ENCODE measurements at regions not wholly inside any gene's neighbourhood (a gene's known extent, or its start where the extent isn't known, plus 50 kb on each side); places are given as distances from the start of the nearest gene placed in this dataset.

GRCh38 chr12:91954326-91954725, 191.3 kb downstream of the BTG1 start:
- H3K27ac ChIP-seq (ENCODE audit: low read length), result no peak overlapping the region
- H3K9me3 ChIP-seq (ENCODE audit: insufficient read depth, low read depth, low read length), result no peaks in the 10 kb centered on the region
- H3K4me3 ChIP-seq (ENCODE audit: low read length), result no peak overlapping the region
- no peaks in the 10 kb centered on the region for H3K36me3 ChIP-seq (ENCODE audit: insufficient read depth, low read depth, low read length)
- H3K27me3 ChIP-seq (ENCODE audit: insufficient read depth, low read length), result no peaks in the 10 kb centered on the region
- H3K9ac ChIP-seq (ENCODE audit: low read depth, low read length), result no peak overlapping the region
- no peaks in the 10 kb centered on the region for H3K4me1 ChIP-seq (ENCODE audit: insufficient read depth, low read length)

DNA sequence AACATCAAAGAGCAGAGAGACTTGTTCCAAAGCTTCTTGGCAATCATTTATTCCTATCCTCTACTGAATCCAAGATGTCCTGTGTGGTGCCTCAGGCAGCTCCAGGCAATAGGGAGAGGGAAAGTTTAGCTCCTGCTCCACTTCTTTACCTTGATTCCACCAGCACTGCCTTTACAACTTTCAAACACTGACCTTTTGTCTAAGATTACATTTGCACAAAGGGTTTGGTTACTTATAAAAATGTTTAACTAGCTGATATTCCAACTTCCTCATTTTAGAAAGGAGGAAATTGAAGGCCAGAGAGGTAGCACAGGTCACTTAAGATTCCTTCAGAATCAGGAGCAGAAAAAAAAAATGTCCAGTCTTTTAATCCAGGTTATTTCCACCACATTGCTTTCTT, 192.7 kb downstream of the BTG1 start:
- H3K27me3 ChIP-seq (ENCODE audit: insufficient read depth, low read length), result no peaks in the 10 kb centered on the region
- no peak overlapping the region for H3K4me3 ChIP-seq (ENCODE audit: low read length)
- no peaks in the 10 kb centered on the region for H3K9me3 ChIP-seq (ENCODE audit: insufficient read depth, low read depth, low read length)
- no peaks in the 10 kb centered on the region for H3K4me1 ChIP-seq (ENCODE audit: insufficient read depth, low read length)
- no peaks in the 10 kb centered on the region for H3K36me3 ChIP-seq (ENCODE audit: insufficient read depth, low read depth, low read length)
- H3K9ac ChIP-seq (ENCODE audit: low read depth, low read length), result no peak overlapping the region
- no peak overlapping the region for H3K27ac ChIP-seq (ENCODE audit: low read length)

DNA sequence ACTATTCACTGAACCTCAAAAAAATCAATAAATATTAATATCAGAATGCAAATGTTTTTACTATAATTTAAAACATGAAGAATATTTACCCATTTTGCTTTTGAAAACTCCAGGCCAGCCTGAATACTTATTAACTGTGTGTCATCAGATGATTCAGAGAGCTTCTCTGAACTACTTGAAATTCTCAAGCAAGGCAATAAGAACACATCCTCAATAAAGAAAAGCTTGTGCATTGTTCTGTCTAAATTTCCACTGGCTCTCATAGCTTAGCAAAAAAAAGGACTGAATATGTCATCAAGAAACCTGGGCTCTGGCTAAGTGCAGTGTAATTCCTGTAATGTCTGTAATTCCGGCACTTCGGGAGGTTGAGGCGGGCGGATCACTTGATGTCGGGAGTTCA, 194.1 kb downstream of the BTG1 start:
- Histone ChIP-seq H3K4me3 (ENCODE audit: low read length) (no peak overlapping the region), H3K36me3 (ENCODE audit: insufficient read depth, low read depth, low read length) (no peaks in the 10 kb centered on the region), H3K27ac (ENCODE audit: low read length) (no peak overlapping the region)

DNA sequence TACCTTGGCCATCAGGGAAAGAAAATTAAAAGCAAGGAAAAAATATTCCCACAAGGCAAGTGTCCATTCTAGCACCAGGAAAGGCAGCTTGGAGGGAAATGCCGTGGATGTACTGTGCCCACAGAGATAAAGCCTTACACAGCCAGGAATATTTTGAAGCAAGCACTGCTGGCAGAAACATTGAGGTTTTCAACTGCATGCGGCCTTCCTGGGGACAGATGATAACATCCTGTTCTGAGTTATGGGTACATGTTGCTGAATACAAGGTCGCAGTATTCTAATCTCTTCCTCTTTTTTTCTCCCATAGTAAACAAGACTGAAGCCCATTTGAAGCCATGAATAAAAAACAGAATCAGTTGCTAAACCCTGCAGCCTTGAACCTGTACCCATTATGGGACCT, 197.1 kb downstream of the BTG1 start:
- Histone ChIP-seq H3K36me3 (ENCODE audit: insufficient read depth, low read depth, low read length) (no peaks in the 10 kb centered on the region), H3K9me3 (ENCODE audit: insufficient read depth, low read depth, low read length) (no peaks in the 10 kb centered on the region), H3K9ac (ENCODE audit: low read depth, low read length) (no peak overlapping the region), H3K4me1 (ENCODE audit: insufficient read depth, low read length) (no peaks in the 10 kb centered on the region), H3K27me3 (ENCODE audit: insufficient read depth, low read length) (no peaks in the 10 kb centered on the region), H3K4me3 (ENCODE audit: low read length) (no peak overlapping the region), H3K27ac (ENCODE audit: low read length) (no peak overlapping the region)

More for the DNA sequence above, 194.1 kb downstream of the BTG1 start:
- Histone ChIP-seq H3K9me3 (ENCODE audit: insufficient read depth, low read depth, low read length) (no peaks in the 10 kb centered on the region), H3K4me1 (ENCODE audit: insufficient read depth, low read length) (no peaks in the 10 kb centered on the region), H3K27me3 (ENCODE audit: insufficient read depth, low read length) (no peaks in the 10 kb centered on the region), H3K9ac (ENCODE audit: low read depth, low read length) (no peak overlapping the region)

DNA sequence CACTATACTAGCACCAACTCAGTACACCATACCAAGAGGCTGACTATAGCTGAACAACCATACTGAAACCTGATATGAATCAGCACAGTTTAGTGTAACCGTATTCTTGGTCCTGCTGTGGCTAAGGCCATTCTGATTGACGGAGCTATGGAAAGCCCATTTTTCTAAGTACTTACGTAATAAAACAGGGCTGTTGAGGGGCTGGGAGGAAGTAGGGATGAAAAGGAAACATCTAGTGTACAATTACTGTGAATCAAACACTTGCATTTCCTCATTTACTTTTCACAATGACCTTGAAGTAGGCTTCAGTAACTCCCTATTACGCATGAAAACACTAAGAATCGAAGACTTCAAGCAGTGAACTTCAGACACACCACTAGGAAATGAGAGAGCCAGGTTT, 198.2 kb downstream of the BTG1 start:
- Histone ChIP-seq H3K27me3 (ENCODE audit: insufficient read depth, low read length) (no peaks in the 10 kb centered on the region), H3K36me3 (ENCODE audit: insufficient read depth, low read depth, low read length) (no peaks in the 10 kb centered on the region), H3K9ac (ENCODE audit: low read depth, low read length) (no peak overlapping the region), H3K27ac (ENCODE audit: low read length) (no peak overlapping the region), H3K9me3 (ENCODE audit: insufficient read depth, low read depth, low read length) (no peaks in the 10 kb centered on the region), H3K4me3 (ENCODE audit: low read length) (no peak overlapping the region), H3K4me1 (ENCODE audit: insufficient read depth, low read length) (no peaks in the 10 kb centered on the region)

GRCh38 chr12:91944637-91945036, 201.0 kb downstream of the BTG1 start:
- Histone ChIP-seq H3K27ac (ENCODE audit: low read length) (no peak overlapping the region), H3K9me3 (ENCODE audit: insufficient read depth, low read depth, low read length) (no peaks in the 10 kb centered on the region; the same call in 1 of the 2 replicates), H3K4me3 (ENCODE audit: low read length) (no peak overlapping the region)

DNA sequence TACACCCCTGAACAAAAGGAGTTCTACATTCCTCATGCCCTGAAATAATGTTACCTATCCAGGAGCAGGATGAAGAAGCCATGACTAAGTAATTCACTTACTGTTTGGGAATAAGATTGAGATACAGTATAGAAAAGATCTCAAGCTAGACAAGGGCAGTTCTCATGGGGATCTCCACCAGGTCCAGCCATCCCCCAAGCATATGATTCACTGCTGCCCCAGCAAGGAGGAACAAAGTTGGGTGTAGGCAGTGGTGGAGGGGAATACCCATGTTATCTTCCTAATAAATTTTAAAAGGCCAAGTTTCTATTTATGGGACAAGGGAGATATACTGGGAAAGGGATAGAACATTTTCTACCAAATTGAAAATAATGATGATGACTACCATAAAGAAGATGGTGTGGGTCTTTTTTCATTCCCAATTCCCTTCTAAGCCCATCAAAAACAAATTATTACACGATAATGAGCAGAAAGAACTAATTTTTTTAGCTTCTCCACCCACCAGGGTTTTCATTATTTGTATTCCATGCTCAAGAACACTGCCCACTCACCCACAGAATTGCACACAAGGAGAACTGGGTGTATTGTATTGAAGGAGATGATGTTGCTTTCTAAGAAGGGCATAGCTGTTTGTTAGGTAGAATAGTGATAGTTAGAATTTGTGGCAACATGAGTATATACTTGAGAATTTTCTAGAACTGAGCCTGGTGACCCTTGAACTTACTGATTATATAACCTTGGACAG, 204.6 kb downstream of the BTG1 start:
- H3K4me3 ChIP-seq (ENCODE audit: low read length), result no peak overlapping the region
- H3K9ac ChIP-seq (ENCODE audit: low read depth, low read length), result no peak overlapping the region
- H3K9me3 ChIP-seq (ENCODE audit: insufficient read depth, low read depth, low read length), result no peaks in the 10 kb centered on the region; the same call in 1 of the 2 replicates
- H3K27me3 ChIP-seq (ENCODE audit: insufficient read depth, low read length), result no peaks in the 10 kb centered on the region
- no peaks in the 10 kb centered on the region for H3K4me1 ChIP-seq (ENCODE audit: insufficient read depth, low read length)
- no peaks in the 10 kb centered on the region for H3K36me3 ChIP-seq (ENCODE audit: insufficient read depth, low read depth, low read length)
- no peak overlapping the region for H3K27ac ChIP-seq (ENCODE audit: low read length)

More at GRCh38 chr12:91944637-91945036, 201.0 kb downstream of the BTG1 start:
- Histone ChIP-seq H3K9ac (ENCODE audit: low read depth, low read length) (no peak overlapping the region), H3K36me3 (ENCODE audit: insufficient read depth, low read depth, low read length) (no peaks in the 10 kb centered on the region), H3K4me1 (ENCODE audit: insufficient read depth, low read length) (no peaks in the 10 kb centered on the region), H3K27me3 (ENCODE audit: insufficient read depth, low read length) (no peaks in the 10 kb centered on the region)

GRCh38 chr12:91940322-91940721, 205.3 kb downstream of the BTG1 start:
- Histone ChIP-seq H3K9me3 (ENCODE audit: insufficient read depth, low read depth, low read length) (no peaks in the 10 kb centered on the region; the same call in 1 of the 2 replicates), H3K27me3 (ENCODE audit: insufficient read depth, low read length) (no peaks in the 10 kb centered on the region), H3K4me1 (ENCODE audit: insufficient read depth, low read length) (no peaks in the 10 kb centered on the region), H3K9ac (ENCODE audit: low read depth, low read length) (no peak overlapping the region), H3K36me3 (ENCODE audit: insufficient read depth, low read depth, low read length) (no peaks in the 10 kb centered on the region), H3K27ac (ENCODE audit: low read length) (no peak overlapping the region), H3K4me3 (ENCODE audit: low read length) (no peak overlapping the region)

- H3K4me1 ChIP-seq (ENCODE audit: insufficient read depth, low read length), result no peaks in the 10 kb centered on the region
- H3K27me3 ChIP-seq (ENCODE audit: insufficient read depth, low read length), result no peaks in the 10 kb centered on the region
- no peak overlapping the region for H3K9ac ChIP-seq (ENCODE audit: low read depth, low read length)
- H3K27ac ChIP-seq (ENCODE audit: low read length), result no peak overlapping the region
- H3K9me3 ChIP-seq (ENCODE audit: insufficient read depth, low read depth, low read length), result no peaks in the 10 kb centered on the region; the same call in 1 of the 2 replicates
- H3K4me3 ChIP-seq (ENCODE audit: low read length), result no peak overlapping the region
- no peaks in the 10 kb centered on the region for H3K36me3 ChIP-seq (ENCODE audit: insufficient read depth, low read depth, low read length)
Observed at GRCh38 chr12:91937706-91938105, 207.9 kb downstream of the BTG1 start.

- Histone ChIP-seq H3K4me3 (ENCODE audit: low read length) (no peak overlapping the region), H3K36me3 (ENCODE audit: insufficient read depth, low read depth, low read length) (no peaks in the 10 kb centered on the region), H3K9me3 (ENCODE audit: insufficient read depth, low read depth, low read length) (no peaks in the 10 kb centered on the region; the same call in 1 of the 2 replicates), H3K27ac (ENCODE audit: low read length) (no peak overlapping the region), H3K27me3 (ENCODE audit: insufficient read depth, low read length) (no peaks in the 10 kb centered on the region), H3K4me1 (ENCODE audit: insufficient read depth, low read length) (no peaks in the 10 kb centered on the region), H3K9ac (ENCODE audit: low read depth, low read length) (no peak overlapping the region)
Observed at GRCh38 chr12:91937009-91937408, 208.6 kb downstream of the BTG1 start.

- Histone ChIP-seq H3K4me3 (ENCODE audit: low read length) (no peak overlapping the region), H3K27me3 (ENCODE audit: insufficient read depth, low read length) (no peaks in the 10 kb centered on the region), H3K4me1 (ENCODE audit: insufficient read depth, low read length) (no peaks in the 10 kb centered on the region), H3K27ac (ENCODE audit: low read length) (no peak overlapping the region), H3K36me3 (ENCODE audit: insufficient read depth, low read depth, low read length) (no peaks in the 10 kb centered on the region), H3K9me3 (ENCODE audit: insufficient read depth, low read depth, low read length) (no peaks in the 10 kb centered on the region; the same call in 1 of the 2 replicates), H3K9ac (ENCODE audit: low read depth, low read length) (no peak overlapping the region)
Observed at GRCh38 chr12:91935296-91935695, 210.3 kb downstream of the BTG1 start.

DNA sequence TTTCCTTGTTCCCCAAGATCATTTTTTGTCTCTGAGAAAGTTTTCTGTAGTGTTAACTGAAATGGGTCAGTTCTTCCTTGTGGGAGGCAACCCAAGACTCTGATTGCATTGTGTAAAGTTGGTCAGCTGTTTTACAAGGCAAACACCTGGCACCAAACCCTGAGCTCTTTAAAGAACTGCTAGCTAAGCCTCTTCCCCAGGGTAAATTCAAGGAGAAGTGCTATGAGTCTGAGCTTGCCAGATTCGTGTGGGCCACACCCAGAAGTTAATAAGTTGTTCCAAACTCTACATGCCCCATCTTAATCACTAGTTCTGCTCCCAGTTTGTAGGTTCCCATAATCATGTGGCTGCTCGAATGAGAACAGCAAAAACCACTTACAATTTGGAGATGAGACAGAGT, 214.5 kb downstream of the BTG1 start:
- no peak overlapping the region for H3K9ac ChIP-seq (ENCODE audit: low read depth, low read length)
- no peaks in the 10 kb centered on the region for H3K4me1 ChIP-seq (ENCODE audit: insufficient read depth, low read length)
- no peaks in the 10 kb centered on the region for H3K9me3 ChIP-seq (ENCODE audit: insufficient read depth, low read depth, low read length)
- no peaks in the 10 kb centered on the region for H3K27me3 ChIP-seq (ENCODE audit: insufficient read depth, low read length)
- no peaks in the 10 kb centered on the region for H3K36me3 ChIP-seq (ENCODE audit: insufficient read depth, low read depth, low read length)
- no peak overlapping the region for H3K4me3 ChIP-seq (ENCODE audit: low read length)
- no peak overlapping the region for H3K27ac ChIP-seq (ENCODE audit: low read length)

Measured in iPS-20b (cell line).